ENCODE measurements at regions not wholly inside any gene's neighbourhood (a gene's known extent, or its start where the extent isn't known, plus 50 kb on each side); places are given as distances from the start of the nearest gene placed in this dataset.

DNA sequence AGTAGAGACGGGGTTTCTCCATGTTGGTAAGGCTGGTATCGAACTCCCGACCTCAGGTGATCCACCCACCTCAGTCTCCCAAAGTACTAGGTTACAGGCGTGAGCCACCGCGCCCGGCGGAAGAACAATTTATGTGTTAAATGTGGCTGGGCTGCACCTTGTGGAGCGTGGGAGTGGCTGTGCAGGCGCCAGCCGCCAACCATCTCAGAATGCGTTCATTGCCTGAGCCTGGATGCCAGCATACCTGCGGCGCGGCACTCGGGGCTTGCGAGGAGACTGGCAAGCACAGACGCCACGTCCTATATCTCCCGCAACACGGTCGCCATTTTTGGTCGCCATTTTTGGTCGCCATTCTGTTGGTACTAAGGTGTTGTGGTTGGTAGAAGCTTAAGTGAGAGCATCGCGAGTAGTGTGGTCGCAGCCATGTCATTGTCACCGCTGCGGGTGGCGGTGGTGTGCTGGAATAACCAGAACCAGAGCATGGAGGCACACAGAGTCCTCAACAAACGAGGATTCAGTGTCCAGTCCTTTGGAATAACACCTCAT, 193.6 kb upstream of the HTR2C start:
- no peak for DNase-seq
- Histone ChIP-seq H3K27ac (no peak overlapping the region), H3K4me3 (no peak overlapping the region), H3K9me3 (no peaks in the 10 kb centered on the region), H3K36me3 (no peaks in the 10 kb centered on the region), H3K4me1 (no peaks in the 10 kb centered on the region), H3K27me3 (no peaks in the 10 kb centered on the region)
- no peak for ATAC-seq
- intact Hi-C loops (cut with DNase I; ENCODE audit: low total_unique reads): no loop called here
- in situ Hi-C loops (cut with MboI; ENCODE audit: low sequenced_read_pairs in 4 of 4): no loop called here
- TF ChIP-seq POLR2A (IDR thresholded peaks at IDR 0.05): no peak
- TF ChIP-seq, protein P1, sequence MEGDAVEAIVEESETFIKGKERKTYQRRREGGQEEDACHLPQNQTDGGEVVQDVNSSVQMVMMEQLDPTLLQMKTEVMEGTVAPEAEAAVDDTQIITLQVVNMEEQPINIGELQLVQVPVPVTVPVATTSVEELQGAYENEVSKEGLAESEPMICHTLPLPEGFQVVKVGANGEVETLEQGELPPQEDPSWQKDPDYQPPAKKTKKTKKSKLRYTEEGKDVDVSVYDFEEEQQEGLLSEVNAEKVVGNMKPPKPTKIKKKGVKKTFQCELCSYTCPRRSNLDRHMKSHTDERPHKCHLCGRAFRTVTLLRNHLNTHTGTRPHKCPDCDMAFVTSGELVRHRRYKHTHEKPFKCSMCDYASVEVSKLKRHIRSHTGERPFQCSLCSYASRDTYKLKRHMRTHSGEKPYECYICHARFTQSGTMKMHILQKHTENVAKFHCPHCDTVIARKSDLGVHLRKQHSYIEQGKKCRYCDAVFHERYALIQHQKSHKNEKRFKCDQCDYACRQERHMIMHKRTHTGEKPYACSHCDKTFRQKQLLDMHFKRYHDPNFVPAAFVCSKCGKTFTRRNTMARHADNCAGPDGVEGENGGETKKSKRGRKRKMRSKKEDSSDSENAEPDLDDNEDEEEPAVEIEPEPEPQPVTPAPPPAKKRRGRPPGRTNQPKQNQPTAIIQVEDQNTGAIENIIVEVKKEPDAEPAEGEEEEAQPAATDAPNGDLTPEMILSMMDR (IDR thresholded peaks at IDR 0.05 in 4 of 5, conservative IDR thresholded peaks at IDR 0.05 in 1 of 5): no peak

Measured in gastrocnemius medialis (tissue), 4 donors.